ENCODE measurements at regions not wholly inside any gene's neighbourhood (a gene's known extent, or its start where the extent isn't known, plus 50 kb on each side); places are given as distances from the start of the nearest gene placed in this dataset.

GRCh38 chr6:109239160-109239559, 143.1 kb downstream of the CD164 start:
- H3K4me3 ChIP-seq (ENCODE audit: low read depth in 2 of 2, low read length in 2 of 2) = no peak overlapping the region
- POLR2A ChIA-PET = interaction anchor here (0.7 kb wide), 2 partner anchors 25 to 727 kb away, joined by 4 to 5 read pairs; no protein-coding TSS in a partner anchor

GRCh38 chr6:109238396-109238795, 143.1 kb downstream of the CEP57L1 start:
- TF ChIP-seq REST (IDR thresholded peaks at IDR 0.05; ENCODE audit: insufficient read depth in 1 of 2, low read depth in 2 of 2, low read length in 1 of 2) = no peak
- no peak for TF ChIP-seq SIN3A (IDR thresholded peaks at IDR 0.05; ENCODE audit: borderline replicate concordance, insufficient read depth, low read depth, low read length)
- TF ChIP-seq TCF7L2 (IDR thresholded peaks at IDR 0.05; ENCODE audit: low read depth, low read length) = no peak
- 0 out of 2 replicates have a peak, but pooled peaks have one; percentile 2 for TF ChIP-seq CTCF (IDR thresholded peaks at IDR 0.05)
- no peaks in the 10 kb centered on the region for H3K9me3 ChIP-seq (ENCODE audit: control insufficient read depth, insufficient read depth, low read depth, low read length)
- ChIA-PET POLR2A (no interaction called here), CTCF (interaction anchor here (0.6 kb wide), 1 partner anchor 323 kb away, joined by 3 read pairs; no protein-coding TSS in a partner anchor)
- no peaks in the 10 kb centered on the region for H3K36me3 ChIP-seq (ENCODE audit: control insufficient read depth, insufficient read depth, low read length)
- no peak overlapping the region for H3K27ac ChIP-seq (ENCODE audit: low read length)
- BruUV-seq (replicated peaks) = no TSS peak
- intact Hi-C loops (cut with micrococcal nuclease; ENCODE audit: unreplicated experiment) = no loop called here
- H3K4me1 ChIP-seq (ENCODE audit: control insufficient read depth, insufficient read depth, low read length) = no peaks in the 10 kb centered on the region
- ATAC-seq (no peak), DNase-seq (ENCODE audit: low read depth, low spot score) (no peak)
- no peak overlapping the region for H3K4me3 ChIP-seq (ENCODE audit: low read depth in 2 of 2, low read length in 2 of 2)
- in situ Hi-C loops (cut with HindIII; ENCODE audit: low pct_unique_long_range_greater_than_20kb, low sequenced_read_pairs) = no loop called here
- H3K27me3 ChIP-seq (ENCODE audit: control insufficient read depth, insufficient read depth, low read length) = no peaks in the 10 kb centered on the region

More at GRCh38 chr6:109239160-109239559, 143.1 kb downstream of the CD164 start:
- Histone ChIP-seq H3K9me3 (ENCODE audit: control insufficient read depth, insufficient read depth, low read depth, low read length) (no peaks in the 10 kb centered on the region), H3K4me1 (ENCODE audit: control insufficient read depth, insufficient read depth, low read length) (no peaks in the 10 kb centered on the region), H3K36me3 (ENCODE audit: control insufficient read depth, insufficient read depth, low read length) (no peaks in the 10 kb centered on the region), H3K27me3 (ENCODE audit: control insufficient read depth, insufficient read depth, low read length) (no peaks in the 10 kb centered on the region), H3K27ac (ENCODE audit: low read length) (no peak overlapping the region)
- in situ Hi-C loops (cut with HindIII; ENCODE audit: low pct_unique_long_range_greater_than_20kb, low sequenced_read_pairs) = no loop called here
- CTCF ChIA-PET = no interaction called here
- no peak for TF ChIP-seq POLR2AphosphoS5 (IDR thresholded peaks at IDR 0.05; ENCODE audit: low read depth, low read length)
- no peak for TF ChIP-seq SIN3A (IDR thresholded peaks at IDR 0.05; ENCODE audit: borderline replicate concordance, insufficient read depth, low read depth, low read length)
- no peak for TF ChIP-seq CTCF (IDR thresholded peaks at IDR 0.05)
- TF ChIP-seq TCF7L2 (IDR thresholded peaks at IDR 0.05; ENCODE audit: low read depth, low read length) = no peak
- TF ChIP-seq REST (IDR thresholded peaks at IDR 0.05; ENCODE audit: insufficient read depth in 1 of 2, low read depth in 2 of 2, low read length in 1 of 2) = no peak
- ATAC-seq (no peak), DNase-seq (ENCODE audit: low read depth, low spot score) (no peak)
- intact Hi-C loops (cut with micrococcal nuclease; ENCODE audit: unreplicated experiment) = no loop called here
- no TSS peak for BruUV-seq (replicated peaks)
